Mesothelial cell of epicardium (in vitro differentiated cells): ENCODE measurements at regions not wholly inside any gene's neighbourhood (a gene's known extent, or its start where the extent isn't known, plus 50 kb on each side); places are given as distances from the start of the nearest gene placed in this dataset.
A peak's percentile ranks its signal among the peaks of the same experiment; 100 is the strongest.

ENCODE experiments used
- DNase-seq, 2 experiments: peaks; one replicate each; pipeline ENCODE4 v3.0.0; 2021; ENCODE audit warnings: low spot score in 2 of 2; ENCODE audit not compliant: unreplicated experiment in 2 of 2
- H3K27ac Mint-ChIP-seq: 2 replicates; pipeline ENCODE4 v1.8.0; 2021; ENCODE audit warnings: mixed read lengths
- H3K27me3 Mint-ChIP-seq: 2 replicates; pipeline ENCODE4 v1.8.0; 2021; ENCODE audit warnings: low read depth, mixed read lengths
- H3K36me3 Mint-ChIP-seq: 2 replicates; pipeline ENCODE4 v1.8.0; 2021; ENCODE audit warnings: mixed read lengths
- H3K4me1 Mint-ChIP-seq: 2 replicates; pipeline ENCODE4 v1.8.0; 2021; ENCODE audit warnings: mixed read lengths
- H3K4me3 Mint-ChIP-seq: 2 replicates; pipeline ENCODE4 v1.8.0; 2021; ENCODE audit warnings: mild to moderate bottlenecking, moderate library complexity, mixed read lengths
- H3K9me3 Mint-ChIP-seq: 2 replicates; pipeline ENCODE4 v1.8.0; 2021; ENCODE audit warnings: mixed read lengths
- CTCF ChIP-seq: fragments of 200-600 bp; sonication (generic); IDR thresholded peaks from one replicate; pipeline ENCODE4 v1.5.0; 2021; ENCODE audit warnings: antibody characterized with exemption; ENCODE audit not compliant: unreplicated experiment

GRCh38 chr1:199678771-199679170, 348.7 kb upstream of the NR5A2 start:
- H3K9me3 Mint-ChIP-seq: no peaks in the 10 kb centered on the region
- TF ChIP-seq CTCF: no peak
- no peak for DNase-seq
- H3K4me3 Mint-ChIP-seq: no peak overlapping the region
- peaks cover 2% of the 10 kb centered on the region for H3K4me1 Mint-ChIP-seq
- H3K27me3 Mint-ChIP-seq: no peaks in the 10 kb centered on the region
- no peaks in the 10 kb centered on the region for H3K36me3 Mint-ChIP-seq
- H3K27ac Mint-ChIP-seq: no peak overlapping the region

GRCh38 chr1:199682081-199682480, 345.4 kb upstream of the NR5A2 start:
- no peak overlapping the region for H3K27ac Mint-ChIP-seq
- no peak for TF ChIP-seq CTCF
- H3K27me3 Mint-ChIP-seq: no peaks in the 10 kb centered on the region
- H3K36me3 Mint-ChIP-seq: no peaks in the 10 kb centered on the region
- no peak overlapping the region for H3K4me3 Mint-ChIP-seq
- no peaks in the 10 kb centered on the region for H3K9me3 Mint-ChIP-seq
- peaks cover 21% of the 10 kb centered on the region for H3K4me1 Mint-ChIP-seq
- no peak for DNase-seq

- Mint-ChIP-seq H3K36me3 (no peaks in the 10 kb centered on the region), H3K4me3 (no peak overlapping the region), H3K9me3 (no peaks in the 10 kb centered on the region), H3K27me3 (no peaks in the 10 kb centered on the region), H3K4me1 (peaks cover 30% of the 10 kb centered on the region), H3K27ac (no peak overlapping the region)
- DNase-seq: no peak
- peak; percentile 71 for TF ChIP-seq CTCF
These were observed 342.7 kb upstream of the NR5A2 start for GRCh38 chr1:199684686-199685273.

GRCh38 chr1:199685369-199685768, 342.1 kb upstream of the NR5A2 start:
- H3K27ac Mint-ChIP-seq: no peak overlapping the region
- H3K4me3 Mint-ChIP-seq: no peak overlapping the region
- no peaks in the 10 kb centered on the region for H3K9me3 Mint-ChIP-seq
- no peaks in the 10 kb centered on the region for H3K36me3 Mint-ChIP-seq
- no peak for TF ChIP-seq CTCF
- peaks cover 30% of the 10 kb centered on the region for H3K4me1 Mint-ChIP-seq
- DNase-seq: no peak
- no peaks in the 10 kb centered on the region for H3K27me3 Mint-ChIP-seq

- peaks cover 34% of the 10 kb centered on the region for H3K4me1 Mint-ChIP-seq
- H3K36me3 Mint-ChIP-seq: no peaks in the 10 kb centered on the region
- H3K4me3 Mint-ChIP-seq: no peak overlapping the region
- H3K27me3 Mint-ChIP-seq: no peaks in the 10 kb centered on the region
- no peak for DNase-seq
- no peaks in the 10 kb centered on the region for H3K9me3 Mint-ChIP-seq
- no peak for TF ChIP-seq CTCF
- H3K27ac Mint-ChIP-seq: no peak overlapping the region
These were observed 340.2 kb upstream of the NR5A2 start for GRCh38 chr1:199687321-199687720.

- Mint-ChIP-seq H3K9me3 (no peaks in the 10 kb centered on the region), H3K27me3 (no peaks in the 10 kb centered on the region), H3K4me1 (peaks cover 34% of the 10 kb centered on the region), H3K36me3 (no peaks in the 10 kb centered on the region), H3K4me3 (no peak overlapping the region), H3K27ac (no peak overlapping the region)
- TF ChIP-seq CTCF: no peak
- DNase-seq: no peak
These were observed 339.3 kb upstream of the NR5A2 start for GRCh38 chr1:199688133-199688676.
